Smooth muscle cell (in vitro differentiated cells): ENCODE measurements at regions not wholly inside any gene's neighbourhood (a gene's known extent, or its start where the extent isn't known, plus 50 kb on each side); places are given as distances from the start of the nearest gene placed in this dataset.

Experiments used
- DNase-seq: peaks from one replicate; lab custom pipeline; 2025; ENCODE audit not compliant: unreplicated experiment; lab: John Stamatoyannopoulos, UW
- H2AFZ ChIP-seq: fragments of 200-600 bp; sonication (generic); 2 replicates; pipeline ENCODE4 v1.6.0; 2016; ENCODE audit warnings: antibody characterized with exemption, low read depth, mild to moderate bottlenecking
- H3F3A ChIP-seq: fragments of 200-600 bp; sonication (generic); 2 replicates; pipeline ENCODE4 v1.6.0; 2017; ENCODE audit warnings: antibody characterized with exemption, low read depth
- H3K27ac ChIP-seq: fragments of 200-600 bp; sonication (generic); 2 replicates; pipeline ENCODE4 v1.5.1; 2016; ENCODE audit warnings: low read depth, mild to moderate bottlenecking
- H3K27me3 ChIP-seq: fragments of 200-600 bp; sonication (generic); 2 replicates; pipeline ENCODE4 v1.6.1; 2016; ENCODE audit warnings: low read depth, mild to moderate bottlenecking
- H3K36me3 ChIP-seq: fragments of 200-600 bp; sonication (generic); 2 replicates; pipeline ENCODE4 v1.5.1; 2016; ENCODE audit warnings: low read depth
- H3K4me1 ChIP-seq: fragments of 200-600 bp; sonication (generic); 2 replicates; pipeline ENCODE4 v1.5.1; 2016; ENCODE audit warnings: low read depth
- H3K4me2 ChIP-seq: fragments of 200-600 bp; sonication (generic); 2 replicates; pipeline ENCODE4 v1.6.0; 2016; ENCODE audit warnings: mild to moderate bottlenecking
- H3K4me3 ChIP-seq: fragments of 200-600 bp; sonication (generic); 2 replicates; pipeline ENCODE4 v1.5.1; 2016; ENCODE audit warnings: mild to moderate bottlenecking
- H3K79me2 ChIP-seq: fragments of 200-600 bp; sonication (generic); 2 replicates; pipeline ENCODE4 v1.6.0; 2016; ENCODE audit warnings: low read depth, mild to moderate bottlenecking
- H3K9ac ChIP-seq: fragments of 200-600 bp; sonication (generic); 2 replicates; pipeline ENCODE4 v1.6.0; 2016; ENCODE audit warnings: low read depth
- H3K9me3 ChIP-seq: fragments of 200-600 bp; sonication (generic); replicated peaks from 2 replicates; pipeline ENCODE4 v1.5.1; 2016; ENCODE audit warnings: low read depth
- H4K20me1 ChIP-seq: fragments of 200-600 bp; sonication (generic); 2 replicates; pipeline ENCODE4 v1.6.0; 2016; ENCODE audit warnings: low read depth
- WGBS: methylation state at CpG from one replicate; pipeline ENCODE4 v1.1.7; 2016; ENCODE audit warnings: low lambda C conversion rate; 5-methylcytosine and 5-hydroxymethylcytosine counted together
- TF ChIP-seq, protein P1 (sequence below): fragments of 200-600 bp; sonication (generic); IDR thresholded peaks from 2 replicates; pipeline ENCODE4 v1.5.1; 2017; ENCODE audit warnings: borderline replicate concordance, mild to moderate bottlenecking, antibody characterized with exemption; ENCODE audit not compliant: insufficient read depth, poor library complexity, severe bottlenecking

DNA sequence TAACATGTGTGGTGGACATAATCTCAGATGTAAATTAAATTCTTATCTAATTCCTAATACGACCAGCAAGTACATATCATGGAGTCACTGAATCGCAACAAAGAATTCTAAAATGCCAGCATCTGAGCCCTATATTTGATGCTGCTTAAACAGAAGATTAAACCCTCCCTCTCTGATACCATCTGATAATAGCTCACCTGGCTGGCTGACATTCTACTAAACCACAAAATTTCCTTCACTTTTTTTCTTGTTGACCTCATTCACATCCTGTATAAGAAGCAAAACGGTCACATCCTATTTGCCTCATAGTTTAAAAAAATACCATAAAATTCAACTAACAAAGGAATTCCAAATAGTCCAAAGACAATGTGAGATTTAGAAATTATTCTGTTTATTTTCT is 371.6 kb upstream of the SLC8A1 start:
- no peak for DNase-seq
- Histone ChIP-seq H4K20me1 (no peaks in the 10 kb centered on the region), H3K9ac (no peak overlapping the region), H3K27ac (no peak overlapping the region), H3K4me3 (no peak overlapping the region), H3F3A (no peaks in the 10 kb centered on the region), H3K4me1 (no peaks in the 10 kb centered on the region), H3K27me3 (no peaks in the 10 kb centered on the region), H3K9me3 (no peaks in the 10 kb centered on the region), H3K79me2 (no peaks in the 10 kb centered on the region), H3K4me2 (no peak overlapping the region), H3K36me3 (no peaks in the 10 kb centered on the region), H2AFZ (no peak overlapping the region)
- TF ChIP-seq, protein P1, sequence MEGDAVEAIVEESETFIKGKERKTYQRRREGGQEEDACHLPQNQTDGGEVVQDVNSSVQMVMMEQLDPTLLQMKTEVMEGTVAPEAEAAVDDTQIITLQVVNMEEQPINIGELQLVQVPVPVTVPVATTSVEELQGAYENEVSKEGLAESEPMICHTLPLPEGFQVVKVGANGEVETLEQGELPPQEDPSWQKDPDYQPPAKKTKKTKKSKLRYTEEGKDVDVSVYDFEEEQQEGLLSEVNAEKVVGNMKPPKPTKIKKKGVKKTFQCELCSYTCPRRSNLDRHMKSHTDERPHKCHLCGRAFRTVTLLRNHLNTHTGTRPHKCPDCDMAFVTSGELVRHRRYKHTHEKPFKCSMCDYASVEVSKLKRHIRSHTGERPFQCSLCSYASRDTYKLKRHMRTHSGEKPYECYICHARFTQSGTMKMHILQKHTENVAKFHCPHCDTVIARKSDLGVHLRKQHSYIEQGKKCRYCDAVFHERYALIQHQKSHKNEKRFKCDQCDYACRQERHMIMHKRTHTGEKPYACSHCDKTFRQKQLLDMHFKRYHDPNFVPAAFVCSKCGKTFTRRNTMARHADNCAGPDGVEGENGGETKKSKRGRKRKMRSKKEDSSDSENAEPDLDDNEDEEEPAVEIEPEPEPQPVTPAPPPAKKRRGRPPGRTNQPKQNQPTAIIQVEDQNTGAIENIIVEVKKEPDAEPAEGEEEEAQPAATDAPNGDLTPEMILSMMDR = no peak
- WGBS = 92% methylated on average over 3 of the region's 3 CpGs

DNA sequence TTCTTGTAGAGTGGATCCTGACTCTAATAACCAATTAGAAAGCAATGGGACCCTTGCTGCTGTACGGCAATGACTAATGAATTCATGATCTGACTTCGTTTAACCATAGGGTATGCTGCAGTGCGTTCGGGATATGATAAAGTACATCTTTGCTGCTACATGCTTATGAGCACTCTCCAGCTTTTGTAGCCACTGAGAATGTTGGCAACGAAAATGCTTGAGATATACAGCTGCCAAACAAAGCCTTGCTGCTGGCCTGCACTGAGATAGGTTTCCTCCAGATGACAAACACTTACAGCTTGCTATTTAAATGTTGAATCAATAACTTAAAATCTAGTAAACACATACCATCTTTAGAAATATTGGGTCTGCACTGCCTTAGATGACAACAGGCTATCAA is 372.4 kb upstream of the SLC8A1 start:
- no peaks in the 10 kb centered on the region for H4K20me1 ChIP-seq
- no peaks in the 10 kb centered on the region for H3K79me2 ChIP-seq
- H3K4me3 ChIP-seq = no peak overlapping the region
- no peak overlapping the region for H3K4me2 ChIP-seq
- no peaks in the 10 kb centered on the region for H3K9me3 ChIP-seq
- DNase-seq = no peak
- no peaks in the 10 kb centered on the region for H3F3A ChIP-seq
- H3K4me1 ChIP-seq = no peaks in the 10 kb centered on the region
- 89% methylated on average over 5 of the region's 5 CpGs for WGBS
- no peaks in the 10 kb centered on the region for H3K36me3 ChIP-seq
- H3K27me3 ChIP-seq = no peaks in the 10 kb centered on the region
- H2AFZ ChIP-seq = no peak overlapping the region
- TF ChIP-seq, protein P1 = no peak
- no peak overlapping the region for H3K9ac ChIP-seq
- no peak overlapping the region for H3K27ac ChIP-seq

DNA sequence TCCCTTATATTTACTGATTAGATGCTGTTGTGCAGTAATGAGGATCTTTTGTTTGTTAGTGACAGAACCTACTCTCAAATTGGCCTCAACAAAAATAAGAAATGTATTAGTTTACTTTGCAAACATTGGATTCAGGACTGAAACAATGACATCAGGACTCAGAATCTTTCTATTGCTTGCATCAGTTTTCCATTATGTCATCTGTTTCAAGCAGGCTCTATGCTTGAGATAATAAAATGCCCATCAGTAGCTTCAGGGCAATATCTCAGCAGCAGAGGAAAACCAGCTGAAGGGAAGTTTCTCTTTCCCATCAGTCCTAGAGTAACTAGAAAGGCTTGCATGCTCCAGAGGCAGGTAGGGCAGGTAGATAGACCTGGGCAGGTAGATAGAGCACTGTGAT is 375.5 kb upstream of the SLC8A1 start:
- H3K36me3 ChIP-seq = no peaks in the 10 kb centered on the region
- TF ChIP-seq, protein P1 = no peak
- no peaks in the 10 kb centered on the region for H3K4me1 ChIP-seq

DNA sequence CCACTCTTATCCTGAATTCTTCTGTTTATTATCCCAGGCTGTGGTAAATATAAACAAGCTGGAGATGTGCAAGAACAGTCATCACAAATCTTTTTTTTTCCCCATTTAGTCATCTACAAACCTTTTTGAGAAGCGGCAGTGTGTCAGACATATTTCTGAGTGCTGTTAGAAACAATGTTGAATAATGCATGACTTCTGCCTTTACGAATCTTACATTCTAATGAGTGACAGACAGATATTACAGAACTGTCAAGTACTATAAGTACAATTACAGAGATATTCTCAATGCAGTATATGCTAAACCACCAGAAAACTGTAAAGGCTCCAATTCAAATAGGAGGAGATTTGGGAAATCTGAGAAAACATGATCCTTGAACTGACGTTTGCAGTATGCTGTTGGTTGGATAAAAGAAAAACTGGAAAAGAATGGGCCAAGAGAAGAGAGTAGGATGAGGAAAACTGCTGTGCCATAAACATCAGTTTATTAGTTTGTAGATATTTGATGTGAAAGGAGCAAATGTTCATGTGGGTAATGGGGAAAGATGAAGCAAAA is 379.5 kb upstream of the SLC8A1 start:
- no peak overlapping the region for H3K9ac ChIP-seq
- 56% methylated on average over 3 of the region's 3 CpGs for WGBS
- H3K4me1 ChIP-seq = no peaks in the 10 kb centered on the region
- H3K36me3 ChIP-seq = no peaks in the 10 kb centered on the region
- no peaks in the 10 kb centered on the region for H3K27me3 ChIP-seq
- no peaks in the 10 kb centered on the region for H3K9me3 ChIP-seq
- no peaks in the 10 kb centered on the region for H4K20me1 ChIP-seq
- no peaks in the 10 kb centered on the region for H3F3A ChIP-seq
- no peak overlapping the region for H3K4me3 ChIP-seq
- DNase-seq = no peak
- H3K79me2 ChIP-seq = no peaks in the 10 kb centered on the region
- TF ChIP-seq, protein P1 = no peak
- no peak overlapping the region for H3K4me2 ChIP-seq
- H2AFZ ChIP-seq = no peak overlapping the region
- no peak overlapping the region for H3K27ac ChIP-seq

More for the DNA sequence above, 375.5 kb upstream of the SLC8A1 start:
- H3K27ac ChIP-seq = no peak overlapping the region
- no peak overlapping the region for H3K4me3 ChIP-seq
- H3K27me3 ChIP-seq = no peaks in the 10 kb centered on the region
- H3K9me3 ChIP-seq = no peaks in the 10 kb centered on the region
- no peaks in the 10 kb centered on the region for H3K79me2 ChIP-seq
- H3K4me2 ChIP-seq = no peak overlapping the region
- H2AFZ ChIP-seq = no peak overlapping the region
- no peak for DNase-seq
- no peak overlapping the region for H3K9ac ChIP-seq
- H4K20me1 ChIP-seq = no peaks in the 10 kb centered on the region
- no peaks in the 10 kb centered on the region for H3F3A ChIP-seq
